ENCODE measurements at regions not wholly inside any gene's neighbourhood (a gene's known extent, or its start where the extent isn't known, plus 50 kb on each side); places are given as distances from the start of the nearest gene placed in this dataset.
"Not testable (repeated sequence)": the region's sequence is repeated elsewhere in the genome, so short reads cannot be mapped to it uniquely, and the experiment has no call there.

GRCh38 chr2:132272713-132273112 is 111.0 kb upstream of the ANKRD30BL start:
- no peak for DNase-seq (ENCODE audit: low read depth)

GRCh38 chr2:132273585-132273984 is 111.8 kb upstream of the ANKRD30BL start:
- not testable (repeated sequence) for DNase-seq (ENCODE audit: low read depth)

GRCh38 chr2:132274000-132274399 is 112.2 kb upstream of the ANKRD30BL start:
- DNase-seq (ENCODE audit: low read depth): no peak

GRCh38 chr2:132275396-132275795 is 113.6 kb upstream of the ANKRD30BL start:
- no peak for DNase-seq (ENCODE audit: low read depth)

- no peak for DNase-seq (ENCODE audit: low read depth)
These were observed 114.8 kb upstream of the ANKRD30BL start for GRCh38 chr2:132276571-132276981.

- no peak for DNase-seq (ENCODE audit: low read depth)
These were observed 116.5 kb upstream of the ANKRD30BL start for GRCh38 chr2:132278267-132278666.

GRCh38 chr2:132279344-132279743 is 117.6 kb upstream of the ANKRD30BL start:
- no peak for DNase-seq (ENCODE audit: low read depth)

- no peak for DNase-seq (ENCODE audit: low read depth)
These were observed 118.3 kb upstream of the ANKRD30BL start for GRCh38 chr2:132279930-132280615.

GRCh38 chr2:132280912-132281311 is 119.2 kb upstream of the ANKRD30BL start:
- DNase-seq (ENCODE audit: low read depth): no peak

- DNase-seq (ENCODE audit: low read depth): not testable (repeated sequence)
These were observed 120.4 kb upstream of the ANKRD30BL start for GRCh38 chr2:132282104-132282503.

GRCh38 chr2:132282911-132283310 is 121.2 kb upstream of the ANKRD30BL start:
- no peak for DNase-seq (ENCODE audit: low read depth)

- not testable (repeated sequence) for DNase-seq (ENCODE audit: low read depth)
These were observed 124.6 kb upstream of the ANKRD30BL start for GRCh38 chr2:132286289-132286911.

GRCh38 chr2:132287910-132288309 is 126.2 kb upstream of the ANKRD30BL start:
- not testable (repeated sequence) for DNase-seq (ENCODE audit: low read depth)

GRCh38 chr2:132289138-132289537 is 127.4 kb upstream of the ANKRD30BL start:
- DNase-seq (ENCODE audit: low read depth): not testable (repeated sequence)

- DNase-seq (ENCODE audit: low read depth): not testable (repeated sequence)
These were observed 126.8 kb upstream of the GPR39 start for GRCh38 chr2:132289812-132290211.

GRCh38 chr2:132300592-132301378 is 115.8 kb upstream of the GPR39 start:
- not testable (repeated sequence) for DNase-seq (ENCODE audit: low read depth)

- DNase-seq (ENCODE audit: low read depth): peak; percentile 45
These were observed 111.8 kb upstream of the GPR39 start for GRCh38 chr2:132304661-132305380.

- peak; percentile 11 for DNase-seq (ENCODE audit: low read depth)
These were observed 108.9 kb upstream of the GPR39 start for GRCh38 chr2:132307613-132308198.

GRCh38 chr2:132309203-132309602 is 107.4 kb upstream of the GPR39 start:
- not testable (repeated sequence) for DNase-seq (ENCODE audit: low read depth)

- DNase-seq (ENCODE audit: low read depth): peak; percentile 45
These were observed 101.1 kb upstream of the GPR39 start for GRCh38 chr2:132315546-132315945.

- peak; percentile 1 for DNase-seq (ENCODE audit: low read depth)
These were observed 99.5 kb upstream of the GPR39 start for GRCh38 chr2:132317026-132317680.

Data from LHCN-M2 (cell line).